NCI-H226 (cell line): ENCODE measurements at regions not wholly inside any gene's neighbourhood (a gene's known extent, or its start where the extent isn't known, plus 50 kb on each side); places are given as distances from the start of the nearest gene placed in this dataset.
A peak's percentile ranks its signal among the peaks of the same experiment; 100 is the strongest.
"Not testable (repeated sequence)": the region's sequence is repeated elsewhere in the genome, so short reads cannot be mapped to it uniquely, and the experiment has no call there.

ENCODE experiments used
- DNase-seq: peaks from one replicate; pipeline ENCODE4 v3.0.0-alpha.2; 2015

DNA sequence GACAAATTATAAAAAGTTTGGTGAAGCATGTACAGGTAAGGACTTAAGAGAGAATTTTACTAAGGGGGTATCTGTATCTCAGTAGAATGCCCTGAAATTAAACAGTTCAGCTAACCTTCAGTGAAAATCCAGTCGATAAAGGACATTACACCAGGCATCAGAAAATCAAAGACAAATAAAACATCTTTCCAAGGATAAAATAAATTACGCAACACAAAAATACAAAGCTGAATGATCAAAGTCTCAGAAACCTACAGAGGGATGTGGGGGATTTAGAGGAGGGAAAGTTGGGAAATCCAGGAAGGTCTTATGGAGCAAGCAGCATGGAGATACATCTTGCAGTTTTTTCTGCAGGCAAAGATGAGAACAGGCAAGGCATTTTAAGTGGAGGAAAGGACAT, 384.1 kb downstream of the TNS1 start:
- no peak for DNase-seq

GRCh38 chr2:217617616-217618022, 385.2 kb downstream of the TNS1 start:
- DNase-seq, result no peak

- DNase-seq, result no peak
Observed at GRCh38 chr2:217616936-217617335, 385.9 kb downstream of the TNS1 start.

GRCh38 chr2:217615171-217615570, 387.6 kb downstream of the TNS1 start:
- no peak for DNase-seq

DNA sequence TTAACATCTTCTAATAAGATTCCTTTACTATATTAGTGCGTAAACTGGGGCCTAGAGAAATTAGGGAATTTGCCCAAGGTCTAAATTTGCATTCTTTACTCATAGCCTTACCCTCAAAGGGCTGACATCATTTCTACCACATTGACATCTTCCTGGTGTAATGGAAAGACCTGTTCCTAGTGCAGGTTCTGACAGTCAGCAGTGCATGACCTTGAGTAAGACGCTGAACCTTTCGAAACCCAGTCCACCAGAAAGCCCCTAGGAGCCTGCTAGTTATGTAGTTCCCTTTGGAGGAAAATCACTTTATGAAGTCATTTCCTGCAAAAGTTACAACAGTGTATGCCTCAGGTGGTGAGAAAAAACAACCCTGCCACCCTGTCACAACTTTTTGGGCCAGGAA, 388.3 kb downstream of the TNS1 start:
- DNase-seq, result no peak

DNA sequence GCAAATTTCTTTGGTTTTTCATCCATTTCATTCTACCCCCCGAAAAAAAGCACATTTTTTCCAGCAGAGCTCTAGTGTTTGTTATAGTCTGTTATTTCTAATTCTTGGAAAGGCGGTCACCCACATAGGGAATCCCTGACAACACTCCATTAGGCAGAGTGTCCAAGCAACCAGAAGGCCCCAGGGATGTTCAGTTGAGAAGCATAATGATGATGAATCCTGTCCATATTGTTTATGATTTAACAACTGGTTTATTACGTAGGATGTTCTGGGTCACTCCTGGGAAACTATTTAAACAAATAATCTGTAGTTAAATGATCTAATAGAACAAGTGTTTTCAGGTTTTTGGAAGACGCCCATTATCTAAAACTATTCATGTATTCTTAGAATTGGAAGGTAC, 388.7 kb downstream of the TNS1 start:
- no peak for DNase-seq

DNA sequence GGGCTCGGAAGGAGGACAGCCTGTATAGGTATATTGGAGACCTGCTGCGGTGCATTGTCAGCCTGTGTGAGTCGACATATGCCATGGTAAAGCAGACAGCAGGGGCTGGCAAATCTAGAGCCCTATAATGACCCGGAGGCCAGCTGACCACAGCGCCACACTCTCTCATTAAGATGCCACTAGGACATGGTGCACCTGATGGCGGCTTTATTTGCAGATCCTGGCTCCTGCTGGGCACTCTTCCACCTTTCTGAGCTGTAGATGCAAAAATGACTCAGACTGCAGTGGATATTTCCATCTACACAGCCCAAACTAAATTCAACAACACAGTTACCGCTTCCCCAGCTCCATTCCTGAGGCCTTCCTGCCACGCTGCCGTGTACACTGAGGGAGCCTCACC, 389.9 kb downstream of the TNS1 start:
- no peak for DNase-seq

DNA sequence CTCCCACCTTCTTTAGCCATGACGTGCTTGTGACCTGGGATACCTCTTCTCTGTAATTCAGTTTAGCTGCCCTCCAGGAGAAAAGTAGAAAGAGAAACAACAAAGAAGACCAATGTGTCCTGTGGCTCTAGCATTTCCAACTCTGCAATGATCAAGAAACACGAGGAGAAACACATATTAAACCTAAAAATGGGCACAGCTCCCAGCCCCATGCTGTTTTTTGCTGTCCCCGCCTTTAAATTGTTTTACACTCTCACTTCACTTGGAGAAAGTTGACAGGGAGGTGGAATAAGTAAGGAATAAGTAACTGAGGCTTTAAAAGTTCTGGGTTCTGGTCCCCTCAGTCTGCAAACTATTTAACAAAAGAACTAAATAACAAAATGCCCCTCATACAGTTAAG, 390.6 kb downstream of the TNS1 start:
- DNase-seq, result no peak

DNA sequence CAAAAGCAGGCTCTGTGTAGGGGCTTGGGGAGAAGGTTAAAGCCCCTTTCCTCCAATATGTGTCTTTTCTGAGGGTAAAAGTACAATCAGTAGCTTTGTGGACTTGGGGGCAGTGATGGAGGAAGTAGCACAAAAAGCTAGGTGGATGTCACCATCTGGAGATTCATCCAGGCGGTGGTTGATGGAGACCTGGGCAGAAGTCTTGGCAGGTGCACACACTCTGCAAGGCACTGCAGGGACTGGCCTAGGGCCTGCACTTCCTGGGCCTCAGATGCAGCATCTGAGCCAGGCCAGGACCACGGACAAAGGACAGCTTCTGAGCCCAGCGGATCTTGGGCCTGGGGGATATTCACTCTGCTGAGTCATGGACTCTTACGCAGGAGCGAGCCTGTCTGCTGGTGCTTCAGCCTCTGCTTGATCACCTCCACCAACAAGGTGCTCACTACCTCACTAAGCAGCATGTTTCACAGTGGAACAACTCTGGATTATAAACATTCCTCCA, 391.1 kb downstream of the TNS1 start:
- DNase-seq, result no peak

GRCh38 chr2:217611056-217611455, 391.7 kb downstream of the TNS1 start:
- no peak for DNase-seq

DNA sequence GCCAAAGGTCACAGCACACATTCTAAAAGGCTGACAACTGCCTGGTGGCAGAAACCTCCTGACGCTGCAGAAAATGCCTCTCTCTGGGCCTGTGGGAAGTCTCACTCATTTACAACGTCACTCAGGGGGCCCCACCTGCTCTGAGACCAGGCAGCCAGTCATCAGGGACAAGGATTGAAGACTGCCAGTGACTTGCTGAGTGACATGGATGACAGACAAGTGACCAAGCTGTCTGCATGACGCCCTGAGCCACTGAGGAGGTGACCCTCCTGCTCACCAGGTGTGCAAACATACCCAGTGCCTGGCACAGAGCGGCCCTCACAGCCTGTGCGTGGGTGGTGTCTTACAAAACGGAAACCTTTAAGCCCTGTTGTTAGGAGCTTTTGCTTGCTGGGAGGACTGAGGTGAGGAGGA, 392.4 kb downstream of the TNS1 start:
- DNase-seq, result no peak

GRCh38 chr2:217609952-217610351, 392.8 kb downstream of the TNS1 start:
- DNase-seq, result no peak

GRCh38 chr2:217606296-217606695, 396.5 kb downstream of the TNS1 start:
- no peak for DNase-seq

DNA sequence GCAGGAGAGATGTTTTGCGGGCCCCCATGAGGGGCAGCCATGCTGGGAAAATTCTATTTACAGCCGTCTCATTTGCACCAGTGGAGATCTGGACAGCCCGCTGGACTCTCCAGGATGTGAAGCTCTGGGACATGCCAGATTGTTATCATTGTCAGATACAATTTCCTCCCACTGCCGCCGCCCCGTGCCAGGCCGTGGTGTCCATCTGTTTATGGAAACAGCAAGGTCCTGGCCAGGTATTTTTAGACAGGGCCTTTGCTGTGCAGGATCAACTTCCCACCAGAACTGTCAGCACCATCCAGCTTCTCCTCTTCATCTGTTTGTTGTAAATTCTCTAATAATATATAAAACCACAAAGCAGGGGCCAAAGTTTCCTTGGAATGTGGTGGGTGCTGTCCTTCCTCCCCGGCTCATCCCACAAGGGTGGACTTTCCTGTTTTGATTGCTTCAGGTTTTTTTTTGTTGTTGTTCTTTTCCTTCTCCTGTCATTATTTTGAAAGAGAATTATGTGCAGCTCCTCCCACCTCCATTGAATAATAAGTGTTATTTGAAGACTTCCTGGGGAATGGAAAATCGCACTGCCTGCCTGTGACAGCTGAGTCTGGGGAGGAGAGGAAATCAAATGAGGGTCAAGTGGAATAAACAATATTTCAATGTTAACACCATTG, 398.1 kb downstream of the TNS1 start:
- no peak for DNase-seq

GRCh38 chr2:217601601-217602000, 401.2 kb downstream of the TNS1 start:
- DNase-seq, result no peak

DNA sequence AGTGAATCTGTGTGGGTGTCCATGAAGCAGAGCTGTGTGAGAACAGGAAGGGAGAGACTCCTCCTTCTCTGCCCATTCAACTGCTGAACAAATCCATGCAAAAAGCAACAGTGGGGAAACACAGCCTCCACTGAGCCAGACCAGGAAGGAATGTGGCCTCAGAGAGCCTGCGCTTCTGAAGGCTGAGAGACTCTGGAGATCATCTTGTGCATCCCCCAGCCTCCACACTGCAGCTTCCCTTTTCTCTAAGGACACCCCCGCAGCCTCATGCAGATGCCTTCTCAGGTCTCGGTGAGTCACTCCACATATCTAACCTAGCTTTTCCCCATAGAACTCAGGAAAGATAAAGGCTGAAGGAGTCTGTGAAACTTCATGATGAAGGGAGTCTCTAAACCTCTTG, 402.9 kb downstream of the TNS1 start:
- no peak for DNase-seq

DNA sequence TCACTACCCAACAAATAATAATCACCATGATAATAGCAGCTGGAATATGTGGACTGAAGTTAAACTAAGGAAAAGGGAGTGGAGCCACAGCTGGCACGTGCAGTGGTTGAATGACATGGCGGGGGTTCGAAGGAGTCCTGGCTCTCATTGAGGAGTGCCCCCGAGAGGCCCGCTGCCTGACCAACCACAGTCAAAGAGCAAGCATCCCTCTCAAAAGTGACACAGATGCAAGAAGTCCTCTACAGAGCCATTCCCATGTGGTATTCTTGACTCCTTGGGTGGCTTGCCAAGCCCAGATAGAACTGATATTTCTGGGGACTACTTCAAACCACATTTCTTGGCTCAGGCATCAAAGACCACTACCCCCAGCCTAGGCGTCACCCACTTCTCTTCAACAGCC, 405.1 kb downstream of the TNS1 start:
- no peak for DNase-seq

DNA sequence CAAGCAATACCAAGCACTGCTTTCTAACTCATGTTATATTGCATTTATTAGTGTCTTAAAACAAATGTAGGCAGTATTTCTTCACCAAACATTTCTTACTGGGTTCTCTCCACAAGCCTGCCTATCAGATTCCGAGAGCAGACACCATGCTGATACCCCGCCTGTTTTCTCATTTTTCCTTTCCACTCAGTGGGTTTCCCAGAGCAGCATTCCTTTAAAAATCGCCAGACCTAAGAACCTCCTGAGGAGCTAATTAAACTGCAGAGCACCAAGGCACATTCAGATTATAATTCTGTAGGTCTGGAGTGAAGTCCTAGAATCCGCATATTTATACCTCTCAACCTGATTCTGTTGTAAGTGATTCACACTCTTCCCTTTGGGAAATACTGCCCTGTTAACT, 405.6 kb downstream of the TNS1 start:
- DNase-seq, result no peak

DNA sequence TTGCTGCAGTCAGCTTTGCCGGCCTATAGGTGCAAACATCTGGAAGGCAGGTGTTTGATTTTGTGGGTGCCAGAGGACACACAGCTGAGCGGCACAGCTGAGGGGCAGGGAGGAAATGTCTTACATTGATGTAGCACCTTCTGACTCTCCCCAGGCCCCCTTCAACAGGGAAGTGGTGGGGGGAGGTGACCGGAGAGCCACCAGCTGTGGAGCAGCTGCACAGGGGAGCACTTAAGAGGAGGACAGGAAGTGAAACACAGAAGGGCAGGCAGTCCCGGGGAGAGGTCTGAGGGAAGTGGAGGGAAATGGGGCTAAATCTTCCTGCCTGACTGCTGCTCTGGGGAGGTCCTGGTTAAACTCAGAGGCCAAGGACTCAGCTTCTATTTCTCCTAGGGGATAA, 409.1 kb downstream of the TNS1 start:
- no peak for DNase-seq

DNA sequence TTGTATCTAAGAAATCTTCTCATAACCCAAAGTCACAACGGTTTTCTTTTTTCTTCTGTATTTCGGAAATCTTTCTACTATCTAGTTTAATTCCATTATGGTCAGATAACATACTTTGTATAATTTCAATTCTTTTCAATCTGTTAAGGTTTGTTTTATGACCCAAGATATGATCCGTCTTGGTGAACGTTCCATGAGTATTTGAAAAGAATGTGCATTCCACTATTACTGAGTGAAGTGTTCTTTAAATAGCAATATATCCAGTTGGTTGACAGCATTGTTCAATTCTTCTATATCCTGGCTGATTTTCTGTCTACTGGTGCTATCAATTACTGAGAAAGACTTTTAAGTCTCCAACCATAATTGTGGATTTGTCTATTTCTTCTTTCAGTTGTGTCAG, 414.5 kb downstream of the TNS1 start:
- DNase-seq, result no peak

DNA sequence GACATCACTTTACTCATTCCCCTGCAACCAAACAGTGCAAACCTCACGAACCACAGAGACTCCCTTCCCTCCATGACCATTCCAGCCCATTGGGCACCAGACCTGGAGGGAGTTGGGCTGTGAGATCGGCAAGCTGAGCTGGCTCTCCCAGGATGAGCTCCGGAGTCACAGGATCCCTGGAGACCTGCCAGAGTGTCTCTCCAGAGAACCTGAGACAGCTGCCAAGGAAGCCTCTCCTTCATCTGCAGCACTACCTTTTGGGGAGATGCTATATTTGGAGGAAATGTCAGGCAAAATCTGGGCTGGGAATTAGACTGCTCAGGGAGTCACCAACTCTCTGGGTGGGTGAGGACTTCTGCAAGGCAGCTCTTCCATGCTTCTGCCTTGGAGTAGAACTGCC, 417.4 kb downstream of the TNS1 start:
- DNase-seq, result no peak

- DNase-seq, result not testable (repeated sequence)
Observed at GRCh38 chr2:217580407-217580806, 422.4 kb downstream of the TNS1 start.

DNA sequence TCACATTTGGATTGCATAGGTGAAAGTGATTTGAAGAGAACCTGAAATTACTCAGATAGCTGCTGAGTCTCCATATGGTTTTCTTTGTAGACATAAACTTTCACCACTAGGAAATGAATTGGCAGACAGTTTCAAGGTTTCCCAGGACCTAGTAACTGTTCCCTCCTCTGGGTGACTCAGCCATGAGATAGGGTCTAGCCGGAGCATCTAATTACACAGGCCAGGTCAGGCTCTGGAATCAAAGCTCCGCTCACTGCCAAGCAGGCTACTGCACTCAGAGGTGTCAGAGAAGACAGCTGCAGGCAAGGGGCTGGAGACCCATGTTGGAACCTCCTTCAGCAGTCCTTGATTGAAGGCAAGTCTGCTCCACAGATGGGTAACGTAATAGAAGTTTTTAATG, 429.2 kb downstream of the TNS1 start:
- peak; percentile 50 for DNase-seq

- no peak for DNase-seq
Observed at GRCh38 chr2:217570394-217570793, 432.4 kb downstream of the TNS1 start.

DNA sequence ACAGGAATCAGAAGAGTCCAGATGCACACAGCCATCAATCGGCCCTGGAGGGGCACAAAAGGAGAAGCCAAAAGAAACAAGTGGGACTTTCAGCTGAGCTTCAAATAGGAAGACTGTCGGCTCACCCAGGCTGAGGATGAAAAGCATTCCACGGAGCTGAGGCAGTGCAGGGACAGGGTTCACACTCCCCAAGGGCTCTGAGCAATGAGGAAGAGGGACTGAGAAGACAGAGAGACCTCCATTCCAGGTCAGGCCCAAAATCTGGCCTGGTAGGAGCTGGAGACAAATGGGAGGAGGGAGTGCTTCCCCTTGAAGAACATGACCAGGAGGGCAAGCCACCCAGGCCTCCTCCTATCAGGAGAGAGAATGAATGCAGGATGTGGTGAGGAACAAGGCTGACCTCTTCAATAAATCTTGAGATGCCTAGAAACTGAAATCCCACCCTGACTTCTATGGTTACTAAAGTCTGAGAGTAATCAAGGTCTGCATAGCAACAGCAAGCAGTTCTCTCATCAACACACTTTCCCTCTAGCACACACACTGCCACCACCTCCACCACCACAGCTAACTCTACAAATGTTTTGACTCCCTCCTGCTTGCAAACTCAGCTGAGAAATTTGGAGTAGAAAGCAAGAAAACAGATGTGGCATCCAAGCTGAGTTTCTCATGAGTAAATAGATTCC, 434.4 kb downstream of the TNS1 start:
- no peak for DNase-seq
